ENCODE measurements at regions not wholly inside any gene's neighbourhood (a gene's known extent, or its start where the extent isn't known, plus 50 kb on each side); places are given as distances from the start of the nearest gene placed in this dataset.

DNA sequence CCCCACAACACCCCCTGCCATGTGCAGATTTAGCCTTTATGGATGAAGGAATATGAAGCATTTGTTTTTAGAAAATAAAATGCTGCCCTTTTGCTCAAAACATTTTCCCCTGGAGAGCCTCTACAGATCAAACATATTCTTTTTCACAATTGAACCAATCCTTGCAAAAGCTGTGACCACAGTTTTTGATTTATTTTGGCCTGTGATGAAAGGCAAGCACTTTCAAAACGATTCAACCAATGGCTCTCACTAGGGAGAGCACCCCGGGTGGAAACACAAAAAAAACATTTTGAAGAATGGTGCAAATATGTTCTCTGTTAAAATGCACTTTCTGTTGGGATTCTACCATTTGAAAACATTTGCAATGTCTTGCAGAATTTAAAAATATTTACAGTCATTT is 476.0 kb upstream of the ONECUT1 start:
- no peak for TF ChIP-seq CTCF (conservative IDR thresholded peaks at IDR 0.05)
- TF ChIP-seq ZFX (IDR thresholded peaks at IDR 0.05), result no peak

Measured in C4-2B (cell line).